ENCODE measurements at regions not wholly inside any gene's neighbourhood (a gene's known extent, or its start where the extent isn't known, plus 50 kb on each side); places are given as distances from the start of the nearest gene placed in this dataset.
"Not testable (repeated sequence)": the region's sequence is repeated elsewhere in the genome, so short reads cannot be mapped to it uniquely, and the experiment has no call there.

- no peak overlapping the region for H3K4me3 ChIP-seq (replicated peaks; ENCODE audit: low read depth, low read length)
- no peak for DNase-seq (ENCODE audit: low read depth)
- no peak for TF ChIP-seq CTCF (IDR thresholded peaks at IDR 0.05; ENCODE audit: low read length, missing control alignments)
Measured at GRCh38 chr2:64931246-64932115, 57.7 kb upstream of the SLC1A4 start.

- H3K4me3 ChIP-seq (replicated peaks; ENCODE audit: low read depth, low read length), result no peak overlapping the region
- no peak for TF ChIP-seq CTCF (IDR thresholded peaks at IDR 0.05; ENCODE audit: low read length, missing control alignments)
- DNase-seq (ENCODE audit: low read depth), result no peak
Measured at GRCh38 chr2:64932116-64932370, 57.2 kb upstream of the SLC1A4 start.

- H3K4me3 ChIP-seq (replicated peaks; ENCODE audit: low read depth, low read length), result no peak overlapping the region
- DNase-seq (ENCODE audit: low read depth), result no peak
- TF ChIP-seq CTCF (IDR thresholded peaks at IDR 0.05; ENCODE audit: low read length, missing control alignments), result no peak
Measured at GRCh38 chr2:64932371-64933216, 56.6 kb upstream of the SLC1A4 start.

- no peak overlapping the region for H3K4me3 ChIP-seq (replicated peaks; ENCODE audit: low read depth, low read length)
- TF ChIP-seq CTCF (IDR thresholded peaks at IDR 0.05; ENCODE audit: low read length, missing control alignments), result no peak
- DNase-seq (ENCODE audit: low read depth), result no peak
Measured at GRCh38 chr2:64934530-64934929, 54.7 kb upstream of the SLC1A4 start.

GRCh38 chr2:64936809-64937208, 52.4 kb upstream of the SLC1A4 start:
- TF ChIP-seq CTCF (IDR thresholded peaks at IDR 0.05; ENCODE audit: low read length, missing control alignments), result no peak
- no peak for DNase-seq (ENCODE audit: low read depth)
- no peak overlapping the region for H3K4me3 ChIP-seq (replicated peaks; ENCODE audit: low read depth, low read length)

- not testable (repeated sequence) for H3K4me3 ChIP-seq (replicated peaks; ENCODE audit: low read depth, low read length); DNase-seq (ENCODE audit: low read depth)
Measured at GRCh38 chr2:64937314-64937686, 51.9 kb upstream of the SLC1A4 start.

GRCh38 chr2:64937687-64938491, 51.3 kb upstream of the SLC1A4 start:
- TF ChIP-seq CTCF (IDR thresholded peaks at IDR 0.05; ENCODE audit: low read length, missing control alignments), result no peak
- DNase-seq (ENCODE audit: low read depth), result no peak
- H3K4me3 ChIP-seq (replicated peaks; ENCODE audit: low read depth, low read length), result no peak overlapping the region

Data from fibroblast of pulmonary artery (primary cell).